GOT3 (cell line): ENCODE measurements at regions not wholly inside any gene's neighbourhood (a gene's known extent, or its start where the extent isn't known, plus 50 kb on each side); places are given as distances from the start of the nearest gene placed in this dataset.
"Not testable (repeated sequence)": the region's sequence is repeated elsewhere in the genome, so short reads cannot be mapped to it uniquely, and the experiment has no call there.

ENCODE experiments used
- DNase-seq: peaks from one replicate; lab custom pipeline; 2025; ENCODE audit warnings: mixed read lengths; lab: John Stamatoyannopoulos, UW

DNA sequence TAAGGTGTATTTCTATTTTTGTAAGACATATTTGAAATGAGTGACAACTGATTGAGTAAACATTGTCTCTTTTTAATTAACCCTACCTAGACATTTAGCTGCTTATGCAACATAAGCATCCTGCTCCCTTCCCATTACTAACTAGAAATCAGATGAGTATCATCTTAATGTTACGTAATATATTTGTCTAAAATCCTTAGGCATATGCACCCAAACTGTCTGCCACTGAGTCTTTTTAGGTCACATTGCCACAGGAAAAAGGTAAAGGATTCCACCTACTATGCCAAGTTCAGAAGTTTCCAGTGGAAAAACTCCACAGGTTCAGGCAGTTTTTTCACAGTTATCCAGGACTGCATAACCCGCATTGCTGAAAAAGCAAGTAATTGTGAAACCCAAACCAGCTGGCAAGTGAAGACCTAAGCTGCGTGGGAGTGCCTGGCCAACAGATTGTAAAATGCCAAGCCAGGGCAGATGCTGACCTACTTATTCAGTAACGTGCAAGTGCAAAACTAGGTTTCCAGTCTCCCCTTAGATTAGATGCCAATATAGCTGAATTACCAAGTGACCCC is 983.7 kb downstream of the GATA3 start:
- no peak for DNase-seq

DNA sequence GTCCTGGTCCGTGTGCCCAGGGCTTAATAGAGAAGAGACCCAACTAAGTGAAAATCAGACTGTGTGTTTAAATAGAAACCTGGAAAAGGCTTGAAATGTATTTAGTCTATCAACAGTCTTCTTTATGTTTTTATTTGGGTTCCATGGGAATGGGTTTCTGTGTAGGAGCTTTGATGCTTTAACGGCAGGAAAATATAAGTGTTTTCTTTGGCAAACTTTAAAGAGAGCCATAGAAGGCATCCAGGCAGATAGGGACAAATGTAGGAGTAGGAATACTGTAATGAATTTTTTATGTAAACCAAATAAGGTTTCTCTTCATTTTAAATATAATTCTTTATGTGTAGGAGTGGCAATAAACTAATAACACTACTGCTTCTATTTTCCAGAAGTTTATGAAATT is 989.0 kb downstream of the GATA3 start:
- no peak for DNase-seq

DNA sequence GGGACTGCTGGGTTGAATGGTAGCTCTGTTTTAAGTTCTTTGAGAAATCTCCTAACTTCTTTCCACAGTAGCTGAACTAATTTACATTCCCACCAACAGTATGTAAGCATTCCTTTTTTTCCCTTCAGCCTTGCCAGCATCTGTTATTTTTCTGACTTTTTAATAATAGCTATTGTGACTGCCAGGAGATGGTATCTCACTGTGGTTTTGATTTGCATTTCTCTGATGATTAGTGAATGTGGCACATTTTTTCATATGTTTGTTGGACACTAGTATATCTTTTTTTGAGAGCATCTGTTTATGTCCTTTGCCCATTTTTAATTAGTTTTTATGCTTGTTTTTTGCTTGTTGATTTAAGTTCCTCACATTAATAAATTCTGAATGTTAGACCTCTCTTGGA is 990.8 kb downstream of the GATA3 start:
- DNase-seq = no peak

DNA sequence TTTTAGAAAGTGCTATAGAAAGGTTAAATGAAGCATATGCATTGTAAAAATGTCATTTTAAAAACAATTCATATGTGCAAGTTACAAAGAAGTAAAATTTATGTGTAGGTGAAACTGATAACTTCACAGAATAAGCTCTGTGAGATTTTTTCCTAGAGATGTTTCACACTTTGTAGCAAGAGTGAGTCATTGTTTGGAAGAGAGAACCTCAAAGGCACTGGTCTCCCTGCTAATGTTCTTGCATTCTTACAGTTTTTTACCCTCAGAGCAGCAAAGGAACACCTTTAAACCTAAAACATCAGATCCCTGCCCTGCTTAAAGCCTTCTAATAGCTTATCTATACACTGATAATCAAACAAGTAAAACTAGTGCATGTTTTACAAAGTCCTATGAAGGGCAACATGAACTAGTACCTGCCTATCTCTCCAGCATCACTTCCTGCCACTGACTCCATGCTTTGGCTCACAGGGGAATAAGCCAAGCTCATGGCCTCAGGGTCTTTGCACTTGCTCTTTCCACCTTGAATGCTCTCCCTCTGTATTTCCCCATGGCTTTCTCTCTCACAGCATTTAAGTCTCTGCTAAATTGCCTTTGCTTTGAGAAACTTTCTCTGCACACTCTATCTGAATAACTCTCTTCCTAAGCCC is 997.0 kb downstream of the GATA3 start:
- DNase-seq = no peak

DNA sequence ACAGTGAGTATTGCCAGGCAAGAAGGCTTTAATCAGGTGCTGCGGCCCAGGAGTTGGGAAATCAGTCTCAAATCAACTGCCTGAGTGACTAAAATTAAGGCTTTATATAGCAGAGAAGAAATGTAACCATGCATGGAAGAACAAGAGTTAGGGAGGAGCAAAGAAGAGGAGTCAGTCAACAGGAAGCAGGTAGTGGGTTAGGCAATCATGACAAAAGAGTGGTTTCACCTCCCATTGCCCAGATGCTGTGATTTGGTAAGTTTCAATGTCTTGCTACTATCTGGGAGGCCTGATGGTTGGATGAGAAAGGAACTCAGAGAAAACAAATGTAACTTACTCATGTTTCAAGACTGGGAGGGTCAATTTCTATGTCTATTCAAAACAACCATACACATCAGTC is 998.3 kb downstream of the GATA3 start:
- no peak for DNase-seq

DNA sequence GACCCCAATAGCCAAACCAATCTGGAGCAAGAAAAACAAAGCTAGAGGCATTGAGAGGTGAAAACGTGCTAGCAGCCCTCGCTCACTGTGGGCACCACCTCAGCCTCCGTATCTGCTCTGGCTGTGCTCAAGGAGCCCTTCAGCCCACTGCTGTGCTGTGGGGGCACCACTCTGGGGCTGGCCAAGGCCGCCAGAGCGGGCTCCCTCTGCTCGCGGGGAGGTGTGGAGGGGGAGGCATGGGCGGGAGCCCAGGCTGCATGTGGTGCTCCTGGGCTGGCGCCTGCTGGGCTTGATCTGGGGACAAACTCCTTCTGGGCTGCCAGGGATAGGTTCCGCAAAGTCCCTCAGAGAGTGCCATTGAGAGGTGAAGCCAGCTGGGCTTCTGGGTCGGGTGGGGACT is 1002.0 kb downstream of the GATA3 start:
- no peak for DNase-seq

DNA sequence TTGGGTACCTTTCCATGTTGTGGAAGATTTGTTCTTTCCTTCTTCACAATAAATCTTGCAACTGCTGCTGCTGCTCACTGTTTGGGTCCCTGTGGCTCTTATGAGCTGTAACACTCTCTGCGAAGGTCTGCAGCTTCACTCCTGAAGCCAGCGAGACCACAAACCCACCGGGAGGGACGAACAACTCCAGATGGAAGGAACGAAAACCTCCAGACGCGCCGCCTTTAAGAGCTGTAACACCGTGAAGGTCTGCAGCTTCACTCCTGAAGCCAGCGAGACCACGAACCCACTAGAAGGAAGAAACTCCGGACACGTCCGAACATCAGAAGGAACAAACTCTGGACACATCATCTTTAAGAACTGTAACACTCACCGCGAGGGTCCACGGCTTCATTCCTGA is 1002.8 kb downstream of the GATA3 start:
- DNase-seq = not testable (repeated sequence)

DNA sequence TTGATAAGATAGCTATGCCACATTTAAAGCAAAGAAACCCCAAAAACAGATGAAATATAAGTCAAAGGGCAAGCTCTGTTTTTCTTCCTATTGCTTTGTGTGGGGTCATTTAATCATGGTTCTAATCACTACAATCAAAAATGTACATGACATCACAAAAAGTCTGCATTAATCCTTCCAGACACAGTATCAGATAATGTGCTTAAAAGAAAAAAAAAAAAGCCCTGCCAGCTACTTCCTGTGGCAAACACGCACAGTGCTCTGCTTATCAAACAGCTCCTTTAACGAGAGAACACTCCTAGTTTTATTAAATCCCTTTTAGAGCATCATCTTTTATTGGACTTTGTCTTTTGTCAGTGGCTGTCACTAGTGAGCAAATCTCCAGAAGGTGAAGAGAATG is 1005.8 kb downstream of the GATA3 start:
- DNase-seq = no peak

DNA sequence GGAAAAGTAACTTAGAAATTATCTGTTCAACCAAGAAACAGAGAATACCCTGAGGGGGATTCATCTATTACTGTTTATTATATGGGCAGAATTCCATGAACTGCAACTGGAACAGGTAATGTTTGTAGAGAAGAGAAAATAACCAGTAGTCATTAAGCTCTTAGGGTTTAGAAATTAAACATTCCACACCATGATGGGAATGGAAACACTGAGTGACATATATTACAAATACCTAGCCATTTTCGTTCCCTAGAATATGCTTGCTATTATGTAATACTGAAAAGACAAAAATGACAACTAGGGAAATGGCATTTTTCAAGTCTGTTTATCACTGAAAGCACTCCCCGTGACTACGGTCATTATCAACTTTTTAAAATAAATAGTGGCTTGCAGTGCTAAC is 1007.4 kb downstream of the GATA3 start:
- no peak for DNase-seq

DNA sequence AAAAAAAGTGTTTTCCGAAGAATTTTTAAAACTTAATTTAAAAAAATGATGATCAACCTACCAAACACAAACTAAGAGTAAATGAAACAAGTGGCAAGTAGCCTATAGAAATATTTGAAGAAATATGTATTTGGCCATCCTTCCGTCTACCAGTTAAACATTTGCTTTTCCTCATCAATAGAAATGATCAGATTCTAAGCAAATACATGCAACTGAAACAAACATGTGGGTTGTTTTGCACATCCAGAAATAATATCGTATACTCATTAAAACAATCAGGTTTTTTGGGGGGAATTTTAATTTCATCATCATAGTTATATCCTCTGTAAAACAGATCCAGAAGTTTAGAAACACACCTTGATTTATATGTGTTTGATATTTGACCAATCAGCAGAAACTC is 1011.7 kb downstream of the GATA3 start:
- DNase-seq = no peak

DNA sequence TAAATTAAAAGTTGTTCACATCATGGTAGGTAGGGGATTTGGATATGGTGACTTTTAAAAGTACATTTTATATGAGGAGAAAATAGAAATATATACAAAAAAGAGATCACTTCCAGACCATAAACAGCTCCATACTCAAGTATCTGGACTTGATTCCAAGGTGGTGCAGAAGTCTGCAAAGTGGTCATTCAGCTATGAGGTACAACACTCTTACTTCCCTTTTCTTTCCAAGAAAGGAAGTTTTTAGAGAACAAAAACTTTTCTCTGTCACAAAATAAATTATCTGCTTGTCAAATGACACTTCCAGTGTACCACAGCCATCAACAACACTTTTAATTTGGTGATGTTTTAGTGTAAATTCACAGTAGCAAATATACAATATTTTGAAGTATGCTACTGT is 1013.5 kb downstream of the GATA3 start:
- DNase-seq = no peak

DNA sequence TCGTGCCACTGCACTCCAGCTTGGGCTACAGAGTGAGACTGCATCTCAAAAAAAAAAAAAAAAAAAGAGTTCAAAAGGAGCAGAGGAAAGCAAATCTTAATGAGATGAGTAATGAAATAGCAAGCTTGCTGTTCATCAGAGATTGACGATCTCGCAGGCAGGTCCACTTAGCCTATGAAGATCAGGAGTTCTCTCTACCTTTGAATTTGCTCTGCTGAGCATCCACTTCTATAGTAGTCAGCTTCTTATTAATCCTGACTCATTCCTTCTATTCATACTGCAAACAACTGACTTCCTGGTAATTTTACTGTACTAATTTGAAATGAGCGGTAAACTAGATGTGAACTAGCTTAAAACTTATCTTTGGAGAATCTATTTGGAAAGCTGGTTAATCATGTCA is 1014.6 kb downstream of the GATA3 start:
- no peak for DNase-seq

DNA sequence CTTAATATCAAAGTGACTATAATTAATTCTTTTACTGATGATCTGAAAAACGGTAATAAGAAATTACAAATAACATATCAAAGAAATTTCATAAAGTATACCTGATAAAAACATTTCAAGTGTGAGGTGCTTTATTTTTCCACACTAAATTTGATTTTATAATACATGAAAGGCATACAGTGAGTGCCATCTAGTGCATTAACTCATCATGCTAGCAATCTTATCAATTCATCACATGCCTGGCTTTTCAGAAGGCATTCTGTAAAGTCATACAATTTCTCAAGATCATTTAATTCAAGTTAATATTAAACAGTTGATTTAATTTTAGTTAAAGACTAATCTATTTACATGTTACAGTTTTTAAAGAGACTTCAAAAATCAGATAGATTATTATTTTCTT is 1020.9 kb downstream of the GATA3 start:
- no peak for DNase-seq

DNA sequence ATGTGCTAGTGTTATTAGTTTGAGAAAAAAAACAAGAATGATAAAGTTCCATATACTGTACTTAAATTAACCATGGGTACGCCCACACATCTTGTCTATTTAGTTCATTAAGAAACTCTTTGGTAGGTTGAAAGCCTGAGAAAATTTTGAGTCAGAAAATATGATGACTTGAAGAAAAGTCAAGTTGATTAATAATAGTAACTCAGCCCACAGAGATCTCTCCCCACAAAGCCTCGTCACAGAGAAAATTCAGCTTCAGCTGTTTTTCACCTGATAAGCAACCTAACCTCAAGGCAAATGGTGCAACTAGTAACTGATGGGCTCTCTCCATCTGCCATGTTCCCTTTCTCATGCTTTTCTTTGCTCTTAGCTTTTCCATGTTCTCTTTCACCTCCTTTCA is 1021.6 kb downstream of the GATA3 start:
- DNase-seq = no peak

DNA sequence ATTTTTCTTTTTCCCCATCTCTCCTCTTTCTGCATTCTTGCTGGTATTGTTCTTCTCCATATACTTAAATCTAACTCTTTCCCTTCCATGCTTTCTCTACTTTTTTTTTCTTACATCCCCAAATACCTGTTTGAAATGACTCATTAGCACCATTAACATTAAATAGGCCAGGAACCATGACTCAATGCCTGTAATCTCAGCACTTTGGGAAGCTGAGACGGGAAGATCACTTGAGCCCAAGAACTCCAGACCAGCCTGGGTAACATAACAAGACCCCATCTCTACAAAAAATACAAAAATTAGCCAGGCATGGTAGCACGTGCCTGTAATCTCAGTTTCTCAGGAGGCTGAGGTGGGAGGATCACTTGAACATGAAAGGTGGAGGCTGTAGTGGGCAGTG is 1026.8 kb downstream of the GATA3 start:
- DNase-seq = no peak

DNA sequence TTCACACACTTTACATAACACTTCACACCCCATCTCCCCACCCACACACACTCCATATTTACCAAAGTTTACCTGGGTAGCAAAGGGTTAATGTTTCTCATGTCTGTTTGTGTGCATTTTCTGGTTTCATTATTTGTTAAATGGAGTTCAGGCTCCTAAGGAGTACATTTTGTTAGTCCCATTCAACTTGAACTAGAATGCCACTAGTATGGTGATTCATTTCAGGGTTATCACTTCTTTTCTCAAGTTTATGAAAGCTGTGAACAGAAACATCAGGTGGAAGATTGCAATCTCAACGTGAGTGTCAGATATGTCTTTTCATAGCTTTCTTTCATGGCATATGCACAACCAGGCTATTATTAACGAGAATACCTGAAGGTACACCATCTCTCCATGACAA is 1027.5 kb downstream of the GATA3 start:
- no peak for DNase-seq

DNA sequence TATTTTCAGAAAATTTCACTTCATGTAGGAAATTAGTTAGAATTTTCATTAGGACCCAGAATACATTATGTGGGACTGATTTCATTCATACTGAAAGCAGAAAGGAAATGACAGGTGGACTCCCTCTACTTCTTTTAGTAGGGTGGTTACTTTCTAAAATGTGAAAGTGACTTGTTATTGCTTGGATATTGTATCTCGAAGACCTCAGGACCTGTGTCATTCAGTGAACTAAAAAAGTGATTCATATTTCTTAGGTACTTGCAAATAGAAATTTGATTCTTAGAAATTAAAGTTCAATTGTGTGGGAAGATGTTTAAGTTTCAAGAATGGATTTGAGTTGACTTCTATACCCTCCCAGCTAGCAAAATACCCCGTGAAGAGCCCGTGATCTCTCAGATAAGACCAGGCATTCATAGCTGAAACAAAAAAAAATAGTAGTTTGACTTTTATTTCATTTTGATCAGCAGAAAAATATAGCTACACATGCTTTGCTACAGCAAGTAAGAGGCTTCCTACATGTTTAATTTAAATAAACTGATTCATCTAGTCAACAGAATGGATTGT is 1037.1 kb downstream of the GATA3 start:
- DNase-seq = no peak

DNA sequence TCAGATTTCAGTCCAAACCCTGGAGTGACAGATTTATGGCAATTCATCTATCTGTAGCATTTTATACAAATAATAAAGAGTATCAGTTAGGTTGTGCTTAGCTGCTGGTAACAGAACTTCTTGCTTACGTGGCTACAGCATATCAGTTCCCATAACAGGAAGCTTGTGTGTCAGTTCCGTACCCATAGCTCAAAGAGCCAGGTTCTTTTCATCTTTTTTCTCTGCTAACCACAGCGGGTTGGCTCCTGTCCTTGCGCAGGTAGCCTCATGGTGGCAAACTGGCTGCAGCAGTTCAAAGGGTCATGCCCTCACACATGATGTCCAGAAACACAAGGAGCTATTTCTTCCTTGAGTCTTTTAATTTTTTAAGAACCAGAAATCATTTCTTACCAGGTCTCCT is 1041.8 kb downstream of the GATA3 start:
- DNase-seq = no peak

DNA sequence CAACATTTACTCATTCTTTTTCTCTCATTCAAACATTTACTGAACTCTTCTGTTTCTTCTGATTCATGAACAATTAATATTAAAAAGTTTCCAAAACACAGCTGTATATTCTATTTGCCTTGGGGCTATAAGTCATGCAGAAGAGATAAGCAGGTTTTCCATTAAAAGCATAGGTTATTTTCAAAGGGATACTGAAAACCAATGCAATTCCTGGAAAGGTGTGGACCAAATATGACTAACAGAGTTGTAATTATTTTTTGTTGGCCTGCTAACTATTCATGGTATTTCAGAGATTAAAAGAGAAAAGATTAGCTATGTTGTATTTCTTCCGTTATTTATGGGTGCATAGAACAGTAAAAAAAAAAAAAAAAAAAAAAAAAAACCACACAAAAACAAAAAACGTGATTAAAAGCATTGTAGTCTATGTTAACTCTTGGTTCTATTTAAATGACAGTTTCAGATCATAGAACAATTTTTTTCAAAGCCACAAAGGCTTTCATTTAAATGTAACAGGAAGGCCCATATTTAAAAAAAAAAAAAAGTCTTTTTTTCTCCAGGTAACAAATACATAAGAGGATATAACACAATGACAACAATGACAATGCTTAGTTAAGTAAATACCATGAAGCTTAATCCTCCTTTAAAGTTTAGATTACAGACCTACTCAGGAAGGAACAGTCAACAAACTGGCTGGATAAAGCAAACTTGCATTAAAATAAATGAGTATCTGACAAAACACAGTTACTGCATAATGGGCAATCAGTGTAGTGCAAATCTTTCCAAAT is 1042.9 kb downstream of the GATA3 start:
- no peak for DNase-seq

DNA sequence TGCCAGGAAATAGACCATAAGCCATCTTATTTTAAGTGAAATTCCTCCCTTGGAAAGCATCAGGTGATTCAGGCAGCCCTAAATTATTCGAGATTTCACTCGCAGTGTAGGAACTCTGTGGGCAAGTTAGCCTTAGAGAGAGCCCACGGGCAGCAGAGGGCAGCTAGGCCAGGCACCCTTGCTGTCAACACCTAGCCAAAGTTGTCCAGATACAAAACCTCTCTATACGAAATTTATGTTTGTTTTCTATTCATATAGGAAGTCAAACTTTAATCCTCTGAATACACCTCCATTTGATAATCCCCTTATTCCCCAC is 1043.5 kb downstream of the GATA3 start:
- no peak for DNase-seq

DNA sequence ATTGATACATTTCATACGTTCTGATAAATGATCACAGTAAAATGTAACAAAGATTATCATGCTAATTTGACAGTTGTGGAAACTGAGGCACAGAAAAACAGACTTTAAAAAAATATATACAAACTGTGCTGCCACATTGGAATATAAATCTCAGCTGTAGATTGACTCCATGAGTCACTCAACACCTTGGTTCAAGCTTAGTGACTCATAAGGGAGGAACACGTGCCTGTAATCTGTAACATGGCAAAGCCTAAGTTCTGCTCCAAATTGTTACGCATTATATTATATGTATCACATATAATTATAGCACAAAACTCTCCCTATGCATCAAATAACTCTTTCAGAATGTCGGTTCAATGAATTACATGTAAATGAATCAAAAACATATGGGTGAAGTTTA is 1047.5 kb downstream of the GATA3 start:
- DNase-seq = no peak

DNA sequence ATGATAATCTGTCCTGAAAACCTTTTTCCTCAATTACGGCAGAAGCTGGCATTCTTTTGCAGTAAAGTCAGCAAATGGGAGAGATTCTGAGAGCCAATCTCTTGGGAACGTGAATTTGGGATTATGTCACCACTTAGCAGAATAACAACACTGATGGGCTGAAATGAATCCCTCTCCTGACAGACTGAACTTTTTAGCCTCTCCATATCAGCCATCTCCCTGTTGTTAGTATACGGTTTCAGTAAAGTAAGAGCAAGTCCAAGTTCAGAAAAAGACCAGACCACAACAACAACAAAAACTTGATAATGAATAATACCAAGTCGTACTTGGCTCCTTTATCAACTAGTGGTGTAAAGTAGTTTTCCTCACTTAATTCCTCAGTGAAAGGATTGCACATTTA is 1048.8 kb downstream of the GATA3 start:
- DNase-seq = no peak

DNA sequence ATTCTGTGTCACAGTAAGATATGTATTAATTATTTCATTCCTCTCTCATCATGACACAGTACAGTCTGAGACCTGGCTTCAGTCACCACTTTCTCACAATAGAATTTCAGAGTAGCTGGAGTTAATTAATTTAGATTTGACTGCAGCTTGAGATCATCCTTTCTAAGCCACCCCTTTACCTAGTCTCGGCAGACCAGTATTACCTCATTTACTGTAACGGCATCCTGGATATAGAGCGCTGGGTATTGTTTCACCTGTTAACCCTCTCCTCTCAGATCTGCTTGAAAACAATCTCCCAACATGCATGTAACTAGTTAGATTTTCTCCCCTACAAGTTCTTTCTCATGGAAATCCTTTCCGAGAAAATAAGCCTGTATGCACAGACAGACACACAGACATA is 1057.5 kb downstream of the GATA3 start:
- DNase-seq = no peak

DNA sequence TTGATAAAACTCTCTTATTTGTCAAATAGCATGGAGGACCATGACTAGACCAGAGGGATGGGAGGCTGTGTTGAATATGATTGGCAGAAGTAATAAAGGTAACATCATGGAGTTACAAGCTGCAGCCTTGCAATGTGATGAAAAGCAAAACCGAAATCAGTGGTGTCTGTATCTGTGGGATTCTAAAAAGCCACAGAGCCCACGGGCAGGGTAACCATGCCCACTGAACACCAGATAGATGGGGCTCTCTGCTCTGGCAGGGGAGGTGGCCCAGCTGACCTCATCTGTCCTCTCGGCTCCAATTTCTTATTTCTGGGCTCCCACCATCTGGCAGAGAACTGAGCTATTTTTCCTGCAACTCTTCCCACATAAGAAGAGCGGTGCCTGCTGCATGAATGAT is 1072.2 kb downstream of the GATA3 start:
- DNase-seq = no peak
